IMR-90 (cell line): ENCODE measurements at regions not wholly inside any gene's neighbourhood (a gene's known extent, or its start where the extent isn't known, plus 50 kb on each side); places are given as distances from the start of the nearest gene placed in this dataset.

Experiments used
- ATAC-seq: fragments of 200-7000 bp; cut with Tn5 transposase; 2 replicates; pipeline ENCODE4 v1.9.1; 2020; ENCODE audit warnings: low read depth, mild to moderate bottlenecking, moderate library complexity
- BruUV-seq: library from RNA; stranded (reverse); fragments of 400-500 nt; replicated peaks from 2 replicates; lab custom pipeline; 2021; lab: Mats Ljungman, UMichigan
- CTCF ChIA-PET: fragments of 300-600 bp; formaldehyde crosslinking; extraction: SDS; loops from one replicate; lab custom pipeline; 2021; ENCODE audit warnings: antibody characterized with exemption; lab: Yijun Ruan, JAX
- POLR2A ChIA-PET: fragments of 300-600 bp; sonication (Branson Sonifier 250); formaldehyde crosslinking; loops from one replicate; lab custom pipeline; 2022; ENCODE audit warnings: antibody characterized with exemption; ENCODE audit not compliant: unreplicated experiment; lab: Charles Lee
- DNase-seq: peaks from one replicate; pipeline ENCODE4 v3.0.0; 2013
- H2AFZ ChIP-seq: replicated peaks from 2 replicates; pipeline ENCODE3; 2013; ENCODE audit warnings: low read length, mild to moderate bottlenecking; ENCODE audit not compliant: poor library complexity
- H2AK5ac ChIP-seq: 2 replicates; pipeline ENCODE4 v1.6.1; 2013; ENCODE audit warnings: low read depth, low read length, inconsistent platforms
- H2AK9ac ChIP-seq: replicated peaks from 2 replicates; pipeline ENCODE3; 2013; ENCODE audit warnings: mild to moderate bottlenecking, low read depth, low read length, moderate library complexity; ENCODE audit not compliant: poor library complexity
- H2BK120ac ChIP-seq: 2 replicates; pipeline ENCODE4 v1.6.1; 2013; ENCODE audit warnings: low read depth, low read length, inconsistent platforms
- H2BK15ac ChIP-seq: 3 replicates; pipeline ENCODE4 v1.6.1; 2013; ENCODE audit warnings: low read depth, low read length, inconsistent platforms
- H2BK20ac ChIP-seq: 2 replicates; pipeline ENCODE4 v1.6.1; 2013; ENCODE audit warnings: low read depth, mild to moderate bottlenecking, inconsistent platforms, low read length, moderate library complexity
- H2BK5ac ChIP-seq: 2 replicates; pipeline ENCODE4 v1.6.1; 2013; ENCODE audit warnings: mild to moderate bottlenecking, low read depth, low read length, inconsistent platforms; ENCODE audit not compliant: poor library complexity, severe bottlenecking
- H3K14ac ChIP-seq: replicated peaks from 2 replicates; pipeline ENCODE4 v1.6.1; 2013; ENCODE audit warnings: low read depth, low read length, inconsistent platforms
- H3K18ac ChIP-seq: 2 replicates; pipeline ENCODE4 v1.6.1; 2013; ENCODE audit warnings: low read depth, low read length, control low read depth
- H3K23ac ChIP-seq: 2 replicates; pipeline ENCODE4 v1.6.1; 2013; ENCODE audit warnings: low read depth, low read length, inconsistent platforms
- H3K27ac ChIP-seq: 2 replicates; pipeline ENCODE4 v1.5.1; 2013; ENCODE audit warnings: mild to moderate bottlenecking, control low read depth, low read length; ENCODE audit not compliant: insufficient read depth
- H3K27me3 ChIP-seq: 2 replicates; pipeline ENCODE4 v1.6.1; 2013; ENCODE audit warnings: low read length; ENCODE audit not compliant: control insufficient read depth, insufficient read depth
- H3K36me3 ChIP-seq: 2 replicates; pipeline ENCODE4 v1.6.1; 2013; ENCODE audit warnings: low read length, mixed read lengths; ENCODE audit not compliant: control insufficient read depth, insufficient read depth
- H3K4ac ChIP-seq: 2 replicates; pipeline ENCODE4 v1.6.1; 2013; ENCODE audit warnings: low read depth, low read length, inconsistent platforms
- H3K4me1 ChIP-seq: 2 replicates; pipeline ENCODE4 v1.6.1; 2013; ENCODE audit warnings: low read length, mixed read lengths; ENCODE audit not compliant: control insufficient read depth, insufficient read depth
- H3K4me2 ChIP-seq: 2 replicates; pipeline ENCODE4 v1.6.1; 2013; ENCODE audit warnings: low read depth, mild to moderate bottlenecking, control low read depth, low read length, moderate library complexity
- H3K4me3 ChIP-seq: 2 replicates; pipeline ENCODE4 v1.5.1; 2013; ENCODE audit warnings: low read depth, mild to moderate bottlenecking, control low read depth, low read length, moderate library complexity; ENCODE audit not compliant: insufficient read depth
- H3K56ac ChIP-seq: 2 replicates; pipeline ENCODE4 v1.6.1; 2013; ENCODE audit warnings: low read length, inconsistent platforms; ENCODE audit not compliant: insufficient read depth; ENCODE audit errors: extremely low read depth
- H3K79me1 ChIP-seq, 2 experiments: 2 replicates each; pipeline ENCODE4 v1.6.1; 2013; ENCODE audit warnings: low read length in 2 of 2, inconsistent platforms in 1 of 2, low read depth in 1 of 2
- H3K9ac ChIP-seq: 2 replicates; pipeline ENCODE4 v1.6.1; 2013; ENCODE audit warnings: low read depth, low read length, control low read depth
- H3K9me1 ChIP-seq: 2 replicates; pipeline ENCODE4 v1.6.1; 2013; ENCODE audit warnings: low read length, inconsistent platforms; ENCODE audit not compliant: insufficient read depth
- H3K9me3 ChIP-seq: 2 replicates; pipeline ENCODE4 v1.6.1; 2013; ENCODE audit warnings: low read length; ENCODE audit not compliant: control insufficient read depth, insufficient read depth
- H4K20me1 ChIP-seq: 2 replicates; pipeline ENCODE4 v1.6.1; 2013; ENCODE audit warnings: low read length, inconsistent platforms; ENCODE audit not compliant: insufficient read depth
- H4K5ac ChIP-seq: 2 replicates; pipeline ENCODE4 v1.6.1; 2013; ENCODE audit warnings: mild to moderate bottlenecking, low read depth, low read length, control low read depth
- H4K8ac ChIP-seq, 2 experiments: 2 replicates each; pipeline ENCODE4 v1.6.1; 2013; ENCODE audit warnings: low read depth in 2 of 2, low read length in 2 of 2, control low read depth in 1 of 2, inconsistent platforms in 1 of 2
- H4K91ac ChIP-seq: 2 replicates; pipeline ENCODE4 v1.6.1; 2013; ENCODE audit warnings: low read depth, low read length, inconsistent platforms; ENCODE audit not compliant: insufficient read depth
- CEBPB ChIP-seq: IDR thresholded peaks from 2 replicates; pipeline ENCODE4 v1.6.1; 2012; ENCODE audit warnings: low read depth, low read length, improper control_type of control experiment
- MAFK ChIP-seq: IDR thresholded peaks from 2 replicates; pipeline ENCODE4 v1.6.1; 2012; ENCODE audit warnings: low read depth, low read length, improper control_type of control experiment
- RCOR1 ChIP-seq: IDR thresholded peaks from 2 replicates; pipeline ENCODE4 v1.6.1; 2012; ENCODE audit warnings: mild to moderate bottlenecking, low read length, improper control_type of control experiment; ENCODE audit not compliant: insufficient replicate concordance
- SMC3 ChIP-seq: fragments of 150-350 bp; IDR thresholded peaks from 2 replicates; pipeline ENCODE4 v1.6.1; 2016; ENCODE audit warnings: low read depth, mild to moderate bottlenecking, antibody characterized with exemption, low read length, moderate library complexity
- WGBS, 2 experiments: methylation state at CpG; one replicate each; pipeline versions ENCODE4 v1.1.5 to v1.1.7; 2013; ENCODE audit warnings: missing lambda C conversion rate in 2 of 2; ENCODE audit not compliant: insufficient read length in 1 of 2; ENCODE audit errors: extremely low coverage in 2 of 2; 5-methylcytosine and 5-hydroxymethylcytosine counted together
- dilution Hi-C: fragments of 300-500 bp; cut with HindIII; formaldehyde crosslinking; loops from one replicate; pipeline ENCODE4 v1.14.3; 2018; ENCODE audit warnings: low sequenced_read_pairs; ENCODE audit not compliant: unreplicated experiment
- in situ Hi-C: fragments of 300-500 bp; cut with MboI; formaldehyde crosslinking; loops from 3 replicates; pipeline ENCODE4 v1.14.3; 2019; ENCODE audit warnings: low sequenced_read_pairs, inconsistent platforms, mixed read lengths
- intact Hi-C: fragments of 100-400 bp; cut with micrococcal nuclease; formaldehyde crosslinking; loops from 2 replicates; pipeline ENCODE4 v1.10.0; 2022

- Histone ChIP-seq H2BK120ac (no peak overlapping the region), H3K36me3 (no peaks in the 10 kb centered on the region), H4K20me1 (no peaks in the 10 kb centered on the region), H4K8ac (no peak overlapping the region), H3K9me1 (no peaks in the 10 kb centered on the region), H3K14ac (no peak overlapping the region), H2AK5ac (no peak overlapping the region), H4K5ac (no peak overlapping the region), H2AFZ (no peak overlapping the region), H3K4me1 (no peaks in the 10 kb centered on the region), H2BK20ac (no peak overlapping the region), H2AK9ac (no peak overlapping the region), H3K9ac (no peak overlapping the region), H3K4ac (no peak overlapping the region), H2BK5ac (no peak overlapping the region), H3K27ac (no peak overlapping the region), H3K79me1 (no peaks in the 10 kb centered on the region), H3K4me2 (no peak overlapping the region), H3K27me3 (no peaks in the 10 kb centered on the region), H3K18ac (no peak overlapping the region), H3K4me3 (no peak overlapping the region), H3K56ac (no peak overlapping the region), H3K9me3 (no peaks in the 10 kb centered on the region), H4K91ac (no peak overlapping the region), H2BK15ac (no peak overlapping the region), H3K23ac (no peak overlapping the region)
- POLR2A ChIA-PET, result no interaction called here
- no TSS peak for BruUV-seq
- DNase-seq (no peak), ATAC-seq (peak; percentile 24; the same call in 1 of the 2 replicates)
- in situ Hi-C loops, result no loop called here
- WGBS, 2 experiments, result no CpG with 5 or more reads among the region's 2 CpGs
- dilution Hi-C loops, result no loop called here
- intact Hi-C loops, result no loop called here
- CTCF ChIA-PET, result interaction anchor here (0.6 kb wide), 1 partner anchor 66 kb away, joined by 3 read pairs; no protein-coding TSS in a partner anchor
- TF ChIP-seq MAFK (no peak), CEBPB (no peak), RCOR1 (no peak), SMC3 (no peak)
Measured at GRCh38 chr4:149910604-149911350, 95.1 kb upstream of the IQCM start.
